ENCODE measurements at regions not wholly inside any gene's neighbourhood (a gene's known extent, or its start where the extent isn't known, plus 50 kb on each side); places are given as distances from the start of the nearest gene placed in this dataset.
"Not testable (repeated sequence)": the region's sequence is repeated elsewhere in the genome, so short reads cannot be mapped to it uniquely, and the experiment has no call there.

GRCh38 chr3:65001119-65001518 is 313.3 kb upstream of the ADAMTS9 start:
- H3K9me3 ChIP-seq (ENCODE audit: control insufficient read depth, insufficient read depth, low read depth, low read length); H3K4me3 ChIP-seq (ENCODE audit: low read depth, low read length); H3K27me3 ChIP-seq (ENCODE audit: control insufficient read depth, insufficient read depth, low read length); H3K36me3 ChIP-seq (ENCODE audit: control insufficient read depth, insufficient read depth, low read length); H3K27ac ChIP-seq (ENCODE audit: low read depth, low read length); H3K9ac ChIP-seq (ENCODE audit: low read length); H3K4me1 ChIP-seq (ENCODE audit: control insufficient read depth, insufficient read depth, low read length): not testable (repeated sequence)

- H3K9ac ChIP-seq (ENCODE audit: low read length), result no peak overlapping the region
- H3K4me3 ChIP-seq (ENCODE audit: low read depth, low read length), result no peak overlapping the region
- no peaks in the 10 kb centered on the region for H3K9me3 ChIP-seq (ENCODE audit: control insufficient read depth, insufficient read depth, low read depth, low read length)
- H3K4me1 ChIP-seq (ENCODE audit: control insufficient read depth, insufficient read depth, low read length), result peaks cover 24% of the 10 kb centered on the region
- no peak overlapping the region for H3K27ac ChIP-seq (ENCODE audit: low read depth, low read length)
- H3K27me3 ChIP-seq (ENCODE audit: control insufficient read depth, insufficient read depth, low read length), result no peaks in the 10 kb centered on the region
- H3K36me3 ChIP-seq (ENCODE audit: control insufficient read depth, insufficient read depth, low read length), result no peaks in the 10 kb centered on the region
Observed at GRCh38 chr3:64998317-64998716, 310.5 kb upstream of the ADAMTS9 start.

GRCh38 chr3:64995857-64996551 is 308.2 kb upstream of the ADAMTS9 start:
- H3K36me3 ChIP-seq (ENCODE audit: control insufficient read depth, insufficient read depth, low read length), result no peaks in the 10 kb centered on the region
- H3K27ac ChIP-seq (ENCODE audit: low read depth, low read length), result no peak overlapping the region
- no peaks in the 10 kb centered on the region for H3K27me3 ChIP-seq (ENCODE audit: control insufficient read depth, insufficient read depth, low read length)
- no peaks in the 10 kb centered on the region for H3K9me3 ChIP-seq (ENCODE audit: control insufficient read depth, insufficient read depth, low read depth, low read length)
- H3K9ac ChIP-seq (ENCODE audit: low read length), result no peak overlapping the region
- H3K4me3 ChIP-seq (ENCODE audit: low read depth, low read length), result no peak overlapping the region
- H3K4me1 ChIP-seq (ENCODE audit: control insufficient read depth, insufficient read depth, low read length), result peaks cover 34% of the 10 kb centered on the region

- no peak overlapping the region for H3K27ac ChIP-seq (ENCODE audit: low read depth, low read length)
- no peaks in the 10 kb centered on the region for H3K36me3 ChIP-seq (ENCODE audit: control insufficient read depth, insufficient read depth, low read length)
- H3K27me3 ChIP-seq (ENCODE audit: control insufficient read depth, insufficient read depth, low read length), result no peaks in the 10 kb centered on the region
- H3K9me3 ChIP-seq (ENCODE audit: control insufficient read depth, insufficient read depth, low read depth, low read length), result no peaks in the 10 kb centered on the region
- H3K4me1 ChIP-seq (ENCODE audit: control insufficient read depth, insufficient read depth, low read length), result peaks cover 32% of the 10 kb centered on the region
- H3K4me3 ChIP-seq (ENCODE audit: low read depth, low read length), result no peak overlapping the region
- H3K9ac ChIP-seq (ENCODE audit: low read length), result no peak overlapping the region
Observed at GRCh38 chr3:64993781-64994180, 306.0 kb upstream of the ADAMTS9 start.

DNA sequence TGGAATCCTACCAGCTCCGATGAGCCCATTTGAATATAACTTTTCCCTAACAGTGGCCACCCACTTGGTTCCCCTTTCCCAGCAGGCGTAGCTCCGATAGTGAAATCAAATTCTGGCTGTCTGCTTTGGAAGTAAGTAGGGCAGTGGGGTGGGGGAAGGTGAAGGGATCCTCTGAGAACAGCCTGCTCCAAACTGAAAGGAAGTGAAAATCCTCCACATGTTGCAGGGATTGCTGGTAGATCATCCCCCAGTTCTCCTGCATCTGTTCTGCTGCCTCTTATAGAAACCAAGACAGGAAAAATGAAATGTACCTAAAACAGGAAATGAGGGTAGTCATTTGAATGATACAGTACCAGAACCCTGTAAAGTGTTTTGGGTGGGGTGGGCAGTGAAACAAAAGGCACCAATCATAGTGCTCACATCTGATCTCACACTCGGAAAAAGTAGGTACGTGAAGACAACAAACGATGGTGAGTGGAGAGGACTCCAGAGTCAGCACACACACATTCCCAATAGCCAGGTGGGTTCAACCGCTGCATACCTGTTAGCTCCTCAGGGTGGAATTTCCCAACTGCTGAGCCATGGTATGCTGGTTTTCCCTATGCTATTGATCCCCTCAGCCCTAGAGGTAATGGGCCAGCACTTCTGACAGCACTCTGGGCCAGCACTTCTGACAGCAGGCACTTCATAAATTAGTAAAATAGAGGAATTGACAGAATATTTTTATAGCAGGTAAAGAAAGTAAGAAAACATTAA is 304.9 kb upstream of the ADAMTS9 start:
- no peak overlapping the region for H3K4me3 ChIP-seq (ENCODE audit: low read depth, low read length)
- no peaks in the 10 kb centered on the region for H3K9me3 ChIP-seq (ENCODE audit: control insufficient read depth, insufficient read depth, low read depth, low read length)
- no peak overlapping the region for H3K27ac ChIP-seq (ENCODE audit: low read depth, low read length)
- H3K36me3 ChIP-seq (ENCODE audit: control insufficient read depth, insufficient read depth, low read length), result no peaks in the 10 kb centered on the region
- H3K4me1 ChIP-seq (ENCODE audit: control insufficient read depth, insufficient read depth, low read length), result peaks cover 29% of the 10 kb centered on the region
- no peaks in the 10 kb centered on the region for H3K27me3 ChIP-seq (ENCODE audit: control insufficient read depth, insufficient read depth, low read length)
- H3K9ac ChIP-seq (ENCODE audit: low read length), result no peak overlapping the region

DNA sequence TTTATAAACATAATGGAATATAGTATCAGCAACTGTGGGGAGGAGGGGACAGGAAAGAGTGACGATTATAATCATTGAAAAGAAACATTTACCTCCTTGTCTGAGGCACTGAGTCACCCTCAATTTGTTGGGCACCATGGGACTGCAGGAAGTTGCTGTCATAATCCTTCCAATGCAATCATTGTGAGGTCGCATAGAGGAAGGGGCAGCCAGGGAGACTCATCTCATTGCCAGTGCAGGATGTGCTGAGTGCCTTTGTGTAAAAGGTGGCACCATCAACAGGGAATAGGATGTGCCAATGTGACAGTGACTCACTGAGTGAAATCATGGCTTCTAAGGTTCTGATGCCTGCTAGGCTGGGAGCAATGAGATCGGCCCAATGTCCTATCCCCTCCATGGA is 300.4 kb upstream of the ADAMTS9 start:
- no peak overlapping the region for H3K27ac ChIP-seq (ENCODE audit: low read depth, low read length)
- no peaks in the 10 kb centered on the region for H3K36me3 ChIP-seq (ENCODE audit: control insufficient read depth, insufficient read depth, low read length)
- no peaks in the 10 kb centered on the region for H3K27me3 ChIP-seq (ENCODE audit: control insufficient read depth, insufficient read depth, low read length)
- H3K4me3 ChIP-seq (ENCODE audit: low read depth, low read length), result no peak overlapping the region
- no peaks in the 10 kb centered on the region for H3K9me3 ChIP-seq (ENCODE audit: control insufficient read depth, insufficient read depth, low read depth, low read length)
- H3K4me1 ChIP-seq (ENCODE audit: control insufficient read depth, insufficient read depth, low read length), result peaks cover 10% of the 10 kb centered on the region
- H3K9ac ChIP-seq (ENCODE audit: low read length), result no peak overlapping the region

DNA sequence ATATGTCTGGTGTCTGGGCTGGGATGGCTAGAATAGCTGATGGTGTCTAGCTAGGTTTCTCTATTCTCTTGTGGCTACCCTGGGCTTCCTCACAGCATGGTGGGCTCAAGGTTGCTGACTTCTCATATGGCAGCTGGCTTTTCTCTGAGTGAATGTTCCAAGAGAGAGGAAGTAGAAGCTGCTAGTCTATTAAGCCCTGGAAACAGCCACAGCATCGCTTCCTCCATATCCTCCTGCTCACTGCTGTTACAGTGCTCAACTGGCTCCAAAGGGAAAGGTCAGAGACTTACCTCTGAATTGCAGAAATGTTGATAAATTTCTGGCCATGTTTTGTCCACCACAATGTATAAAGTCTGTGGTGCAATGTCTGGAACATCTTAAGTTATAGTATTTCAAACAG is 299.9 kb upstream of the ADAMTS9 start:
- Histone ChIP-seq H3K9me3 (ENCODE audit: control insufficient read depth, insufficient read depth, low read depth, low read length) (no peaks in the 10 kb centered on the region), H3K27ac (ENCODE audit: low read depth, low read length) (no peak overlapping the region), H3K9ac (ENCODE audit: low read length) (no peak overlapping the region), H3K27me3 (ENCODE audit: control insufficient read depth, insufficient read depth, low read length) (no peaks in the 10 kb centered on the region), H3K36me3 (ENCODE audit: control insufficient read depth, insufficient read depth, low read length) (no peaks in the 10 kb centered on the region), H3K4me3 (ENCODE audit: low read depth, low read length) (no peak overlapping the region), H3K4me1 (ENCODE audit: control insufficient read depth, insufficient read depth, low read length) (peaks cover 6% of the 10 kb centered on the region)

DNA sequence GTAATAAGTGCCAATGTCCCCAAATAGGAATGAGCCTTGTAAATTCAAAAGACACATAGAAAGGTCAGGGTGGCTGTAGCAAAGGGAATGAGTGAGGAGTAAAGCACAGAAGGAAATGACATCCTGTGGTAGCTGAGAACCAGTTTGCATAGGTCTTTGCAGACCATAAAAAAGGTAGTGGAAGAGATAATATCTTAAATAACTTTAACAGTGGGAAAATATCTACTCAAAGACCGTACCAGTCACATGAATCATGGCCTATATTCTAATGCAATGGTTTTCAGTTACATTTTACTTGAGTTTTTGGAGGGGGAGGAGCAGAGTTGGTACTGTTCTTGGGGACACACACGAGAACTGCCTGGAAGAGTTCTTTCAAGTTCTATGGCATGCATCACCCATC is 297.3 kb upstream of the ADAMTS9 start:
- no peaks in the 10 kb centered on the region for H3K9me3 ChIP-seq (ENCODE audit: control insufficient read depth, insufficient read depth, low read depth, low read length)
- no peaks in the 10 kb centered on the region for H3K27me3 ChIP-seq (ENCODE audit: control insufficient read depth, insufficient read depth, low read length)
- no peaks in the 10 kb centered on the region for H3K36me3 ChIP-seq (ENCODE audit: control insufficient read depth, insufficient read depth, low read length)
- no peak overlapping the region for H3K4me3 ChIP-seq (ENCODE audit: low read depth, low read length)
- H3K27ac ChIP-seq (ENCODE audit: low read depth, low read length), result no peak overlapping the region
- H3K9ac ChIP-seq (ENCODE audit: low read length), result no peak overlapping the region
- no peaks in the 10 kb centered on the region for H3K4me1 ChIP-seq (ENCODE audit: control insufficient read depth, insufficient read depth, low read length)

GRCh38 chr3:64983583-64984359 is 296.0 kb upstream of the ADAMTS9 start:
- Histone ChIP-seq H3K4me3 (ENCODE audit: low read depth, low read length) (no peak overlapping the region), H3K9me3 (ENCODE audit: control insufficient read depth, insufficient read depth, low read depth, low read length) (no peaks in the 10 kb centered on the region), H3K27ac (ENCODE audit: low read depth, low read length) (no peak overlapping the region), H3K36me3 (ENCODE audit: control insufficient read depth, insufficient read depth, low read length) (no peaks in the 10 kb centered on the region), H3K4me1 (ENCODE audit: control insufficient read depth, insufficient read depth, low read length) (no peaks in the 10 kb centered on the region), H3K27me3 (ENCODE audit: control insufficient read depth, insufficient read depth, low read length) (no peaks in the 10 kb centered on the region), H3K9ac (ENCODE audit: low read length) (no peak overlapping the region)

GRCh38 chr3:64977308-64978100 is 289.7 kb upstream of the ADAMTS9 start:
- H3K27ac ChIP-seq (ENCODE audit: low read depth, low read length), result peak overlapping the region; percentile 32; the same call in 1 of the 2 replicates
- H3K9me3 ChIP-seq (ENCODE audit: control insufficient read depth, insufficient read depth, low read depth, low read length), result no peaks in the 10 kb centered on the region
- no peak overlapping the region for H3K4me3 ChIP-seq (ENCODE audit: low read depth, low read length)

More at GRCh38 chr3:64977308-64978100, 289.7 kb upstream of the ADAMTS9 start:
- no peaks in the 10 kb centered on the region for H3K27me3 ChIP-seq (ENCODE audit: control insufficient read depth, insufficient read depth, low read length)
- no peak overlapping the region for H3K9ac ChIP-seq (ENCODE audit: low read length)
- H3K4me1 ChIP-seq (ENCODE audit: control insufficient read depth, insufficient read depth, low read length), result peaks cover 13% of the 10 kb centered on the region
- no peaks in the 10 kb centered on the region for H3K36me3 ChIP-seq (ENCODE audit: control insufficient read depth, insufficient read depth, low read length)
